WI38 (cell line): ENCODE measurements at regions not wholly inside any gene's neighbourhood (a gene's known extent, or its start where the extent isn't known, plus 50 kb on each side); places are given as distances from the start of the nearest gene placed in this dataset.
"Not testable (repeated sequence)": the region's sequence is repeated elsewhere in the genome, so short reads cannot be mapped to it uniquely, and the experiment has no call there.

Source experiments
- H3K4me3 ChIP-seq: 2 replicates; pipeline ENCODE4 v1.5.1; 2011; ENCODE audit warnings: low read depth, mild to moderate bottlenecking, control low read depth, low read length
- CTCF ChIP-seq: IDR thresholded peaks from 2 replicates; pipeline ENCODE4 v1.5.1; 2012; ENCODE audit warnings: low read depth, mild to moderate bottlenecking, control low read depth, low read length

- no peak overlapping the region for H3K4me3 ChIP-seq
- TF ChIP-seq CTCF, result no peak
Measured at GRCh38 chr5:136594416-136594815, 229.1 kb upstream of the TRPC7 start.

- H3K4me3 ChIP-seq, result no peak overlapping the region
- no peak for TF ChIP-seq CTCF
Measured at GRCh38 chr5:136590581-136590980, 225.2 kb upstream of the TRPC7 start.

- no peak for TF ChIP-seq CTCF
- H3K4me3 ChIP-seq, result no peak overlapping the region
Measured at GRCh38 chr5:136586196-136586595, 220.9 kb upstream of the TRPC7 start.

GRCh38 chr5:136584474-136584873 lies 219.1 kb upstream of the TRPC7 start:
- no peak overlapping the region for H3K4me3 ChIP-seq
- TF ChIP-seq CTCF, result no peak

GRCh38 chr5:136579238-136579637 lies 213.9 kb upstream of the TRPC7 start:
- H3K4me3 ChIP-seq, result no peak overlapping the region
- no peak for TF ChIP-seq CTCF

- H3K4me3 ChIP-seq, result not testable (repeated sequence)
Measured at GRCh38 chr5:136569875-136570274, 204.5 kb upstream of the TRPC7 start.

GRCh38 chr5:136565457-136565856 lies 200.1 kb upstream of the TRPC7 start:
- H3K4me3 ChIP-seq, result not testable (repeated sequence)

- not testable (repeated sequence) for H3K4me3 ChIP-seq
Measured at GRCh38 chr5:136565050-136565449, 199.7 kb upstream of the TRPC7 start.

- H3K4me3 ChIP-seq, result not testable (repeated sequence)
Measured at GRCh38 chr5:136564431-136564830, 199.1 kb upstream of the TRPC7 start.

- no peak for TF ChIP-seq CTCF
- H3K4me3 ChIP-seq, result no peak overlapping the region
Measured at GRCh38 chr5:136563489-136563888, 198.1 kb upstream of the TRPC7 start.
